A673 (cell line): ENCODE measurements at regions not wholly inside any gene's neighbourhood (a gene's known extent, or its start where the extent isn't known, plus 50 kb on each side); places are given as distances from the start of the nearest gene placed in this dataset.
"Not testable (repeated sequence)": the region's sequence is repeated elsewhere in the genome, so short reads cannot be mapped to it uniquely, and the experiment has no call there.

ENCODE experiments used
- BruUV-seq: library from RNA; stranded (reverse); fragments of 400-500 nt; replicated peaks from 2 replicates; lab custom pipeline; 2021; lab: Mats Ljungman, UMichigan
- CTCF ChIA-PET: fragments of 300-600 bp; sonication (Branson Sonifier 250); formaldehyde crosslinking; loops from one replicate; lab custom pipeline; 2022; ENCODE audit warnings: antibody characterized with exemption; lab: Charles Lee
- POLR2A ChIA-PET: fragments of 300-600 bp; sonication (Branson Sonifier 250); formaldehyde crosslinking; loops from one replicate; lab custom pipeline; 2022; ENCODE audit warnings: antibody characterized with exemption; ENCODE audit not compliant: low non-redundant PET; lab: Charles Lee
- DNase-seq: peaks from one replicate; pipeline ENCODE4 v3.0.0-alpha.2; 2015; ENCODE audit warnings: low spot score
- H3K27ac ChIP-seq: fragments of 200-600 bp; sonication (generic); 2 replicates; pipeline ENCODE4 v1.5.1; 2016; ENCODE audit warnings: mixed run types, low read depth, mild to moderate bottlenecking, mixed read lengths, antibody characterized with exemption, low read length; ENCODE audit not compliant: poor library complexity, severe bottlenecking
- H3K27me3 ChIP-seq: fragments of 200-600 bp; sonication (generic); replicated peaks from 2 replicates; pipeline ENCODE4 v1.6.1; 2017; ENCODE audit warnings: mixed run types, low read depth, mild to moderate bottlenecking, mixed read lengths, antibody characterized with exemption, low read length; ENCODE audit not compliant: insufficient read depth, poor library complexity
- H3K36me3 ChIP-seq: fragments of 200-600 bp; sonication (generic); 2 replicates; pipeline ENCODE4 v1.6.1; 2016; ENCODE audit warnings: mixed run types, mild to moderate bottlenecking, mixed read lengths, antibody characterized with exemption, low read length; ENCODE audit not compliant: insufficient read depth, poor library complexity, severe bottlenecking
- H3K4me1 ChIP-seq: fragments of 200-600 bp; sonication (generic); 2 replicates; pipeline ENCODE4 v1.6.1; 2017; ENCODE audit warnings: mixed run types, mild to moderate bottlenecking, mixed read lengths, antibody characterized with exemption, low read length; ENCODE audit not compliant: insufficient read depth, poor library complexity, severe bottlenecking
- H3K4me3 ChIP-seq: fragments of 200-600 bp; sonication (generic); 2 replicates; pipeline ENCODE4 v1.5.1; 2016; ENCODE audit warnings: low read depth, mixed run types, mild to moderate bottlenecking, mixed read lengths, low read length; ENCODE audit not compliant: poor library complexity, severe bottlenecking
- H3K9me3 ChIP-seq: fragments of 200-600 bp; sonication (generic); 2 replicates; pipeline ENCODE4 v1.6.1; 2016; ENCODE audit warnings: mixed run types, low read depth, mild to moderate bottlenecking, mixed read lengths, antibody characterized with exemption, low read length; ENCODE audit not compliant: poor library complexity, severe bottlenecking
- EZH2 ChIP-seq: fragments of 200-600 bp; sonication (generic); IDR thresholded peaks from 2 replicates; pipeline ENCODE4 v1.6.1; 2017; ENCODE audit warnings: borderline replicate concordance, low read depth, mild to moderate bottlenecking, mixed read lengths, antibody characterized with exemption, low read length; ENCODE audit not compliant: poor library complexity, severe bottlenecking
- intact Hi-C: fragments of 100-400 bp; cut with micrococcal nuclease; formaldehyde crosslinking; loops from one replicate; pipeline ENCODE4 v1.10.0; 2022; ENCODE audit not compliant: unreplicated experiment
- TF ChIP-seq, protein P1 (sequence below): fragments of 300-800, 200-600 bp; sonication (generic); conservative IDR thresholded peaks from 2 replicates; pipeline ENCODE4 v1.5.1; 2017; ENCODE audit warnings: low read depth, mild to moderate bottlenecking, antibody characterized with exemption, low read length, moderate library complexity, mixed read lengths

DNA sequence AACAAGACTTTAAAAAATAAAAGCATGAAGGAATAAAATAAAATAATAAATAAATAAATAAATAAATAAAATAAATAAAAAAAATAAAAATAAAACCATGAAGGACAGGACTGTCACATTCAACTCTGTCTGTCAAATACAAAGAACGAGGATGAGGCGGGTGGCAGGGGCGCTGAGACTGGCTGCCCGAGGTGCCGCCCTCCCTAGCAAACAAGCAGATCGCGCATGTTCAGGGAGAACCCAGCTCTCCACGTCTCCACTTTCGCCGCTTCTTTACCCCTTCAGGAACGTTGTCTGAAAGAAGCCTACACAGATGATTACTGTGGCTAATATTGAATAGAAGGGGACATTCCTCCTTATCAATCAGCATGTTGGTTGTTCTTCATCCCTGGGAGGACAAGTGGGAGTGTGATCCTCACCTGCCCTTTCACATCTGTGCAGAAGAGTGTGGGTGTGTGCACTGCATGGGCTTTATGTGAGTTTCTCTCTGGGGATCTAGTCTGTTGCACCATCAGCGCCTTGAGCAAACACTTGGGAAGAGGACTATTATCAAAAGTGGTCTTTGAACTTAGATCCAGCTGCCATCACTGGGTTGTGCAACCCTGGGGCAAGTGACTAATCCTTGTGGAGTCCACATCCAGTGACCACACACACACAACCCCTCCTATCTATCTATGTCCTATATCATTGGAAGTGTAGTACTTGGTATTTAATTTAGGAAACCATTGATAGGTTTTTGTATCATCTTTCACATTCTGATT lies 399.2 kb downstream of the IRX2 start:
- Histone ChIP-seq H3K27ac (no peak overlapping the region), H3K4me1 (no peaks in the 10 kb centered on the region), H3K4me3 (no peak overlapping the region), H3K9me3 (peaks cover 42% of the 10 kb centered on the region), H3K36me3 (no peaks in the 10 kb centered on the region), H3K27me3 (no peaks in the 10 kb centered on the region)
- TF ChIP-seq EZH2: no peak
- TF ChIP-seq, protein P1, sequence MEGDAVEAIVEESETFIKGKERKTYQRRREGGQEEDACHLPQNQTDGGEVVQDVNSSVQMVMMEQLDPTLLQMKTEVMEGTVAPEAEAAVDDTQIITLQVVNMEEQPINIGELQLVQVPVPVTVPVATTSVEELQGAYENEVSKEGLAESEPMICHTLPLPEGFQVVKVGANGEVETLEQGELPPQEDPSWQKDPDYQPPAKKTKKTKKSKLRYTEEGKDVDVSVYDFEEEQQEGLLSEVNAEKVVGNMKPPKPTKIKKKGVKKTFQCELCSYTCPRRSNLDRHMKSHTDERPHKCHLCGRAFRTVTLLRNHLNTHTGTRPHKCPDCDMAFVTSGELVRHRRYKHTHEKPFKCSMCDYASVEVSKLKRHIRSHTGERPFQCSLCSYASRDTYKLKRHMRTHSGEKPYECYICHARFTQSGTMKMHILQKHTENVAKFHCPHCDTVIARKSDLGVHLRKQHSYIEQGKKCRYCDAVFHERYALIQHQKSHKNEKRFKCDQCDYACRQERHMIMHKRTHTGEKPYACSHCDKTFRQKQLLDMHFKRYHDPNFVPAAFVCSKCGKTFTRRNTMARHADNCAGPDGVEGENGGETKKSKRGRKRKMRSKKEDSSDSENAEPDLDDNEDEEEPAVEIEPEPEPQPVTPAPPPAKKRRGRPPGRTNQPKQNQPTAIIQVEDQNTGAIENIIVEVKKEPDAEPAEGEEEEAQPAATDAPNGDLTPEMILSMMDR: no peak
- ChIA-PET POLR2A (no interaction called here), CTCF (no interaction called here)
- intact Hi-C loops: no loop called here
- no peak for DNase-seq
- BruUV-seq: no TSS peak

DNA sequence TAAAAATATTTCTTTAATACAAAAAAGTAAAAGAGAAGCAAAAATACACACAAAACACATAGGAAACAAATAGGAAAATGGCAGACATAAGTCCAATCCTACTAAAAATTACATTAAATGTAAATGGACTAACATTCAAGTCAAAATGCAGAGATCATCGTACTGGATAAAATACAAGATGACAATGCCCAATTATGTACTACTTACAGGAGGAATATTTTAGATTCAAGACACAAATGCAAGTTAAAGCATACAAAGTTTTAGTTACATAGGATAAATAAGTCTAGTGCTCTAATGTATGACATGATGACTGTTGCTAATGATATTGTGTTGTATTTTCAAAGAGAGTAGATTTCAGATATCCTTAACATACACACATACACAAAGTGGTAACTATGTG lies 401.7 kb downstream of the IRX2 start:
- H3K9me3 ChIP-seq: peaks cover 48% of the 10 kb centered on the region
- POLR2A ChIA-PET, H3K27me3 ChIP-seq, DNase-seq, H3K27ac ChIP-seq, H3K4me3 ChIP-seq, H3K36me3 ChIP-seq, H3K4me1 ChIP-seq, intact Hi-C loops, BruUV-seq, CTCF ChIA-PET: not testable (repeated sequence)

DNA sequence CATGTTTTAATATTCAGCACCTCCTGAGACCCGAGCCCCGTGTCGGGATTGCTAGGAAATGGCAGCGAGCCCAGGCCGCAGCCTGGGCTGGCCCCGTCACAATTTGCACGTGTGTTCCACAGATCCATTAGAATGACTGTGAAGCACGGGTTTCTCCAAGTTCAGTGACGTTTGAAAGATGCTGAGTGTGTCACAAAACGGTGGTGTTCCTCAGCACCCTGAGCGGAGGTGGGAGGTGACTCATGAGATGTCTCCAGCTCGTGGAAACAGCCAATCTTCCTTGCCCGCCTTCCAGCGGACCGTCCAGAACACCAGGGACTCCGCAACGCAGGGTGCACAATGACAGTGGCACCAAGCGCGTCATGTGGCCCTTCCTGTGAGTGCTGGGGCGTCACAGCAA lies 412.8 kb downstream of the IRX2 start:
- ChIA-PET POLR2A (no interaction called here), CTCF (no interaction called here)
- Histone ChIP-seq H3K36me3 (no peaks in the 10 kb centered on the region), H3K27ac (no peak overlapping the region), H3K4me3 (no peak overlapping the region), H3K27me3 (no peaks in the 10 kb centered on the region), H3K4me1 (no peaks in the 10 kb centered on the region), H3K9me3 (peaks cover 27% of the 10 kb centered on the region)
- BruUV-seq: no TSS peak
- no peak for DNase-seq
- no peak for TF ChIP-seq EZH2
- intact Hi-C loops: no loop called here

DNA sequence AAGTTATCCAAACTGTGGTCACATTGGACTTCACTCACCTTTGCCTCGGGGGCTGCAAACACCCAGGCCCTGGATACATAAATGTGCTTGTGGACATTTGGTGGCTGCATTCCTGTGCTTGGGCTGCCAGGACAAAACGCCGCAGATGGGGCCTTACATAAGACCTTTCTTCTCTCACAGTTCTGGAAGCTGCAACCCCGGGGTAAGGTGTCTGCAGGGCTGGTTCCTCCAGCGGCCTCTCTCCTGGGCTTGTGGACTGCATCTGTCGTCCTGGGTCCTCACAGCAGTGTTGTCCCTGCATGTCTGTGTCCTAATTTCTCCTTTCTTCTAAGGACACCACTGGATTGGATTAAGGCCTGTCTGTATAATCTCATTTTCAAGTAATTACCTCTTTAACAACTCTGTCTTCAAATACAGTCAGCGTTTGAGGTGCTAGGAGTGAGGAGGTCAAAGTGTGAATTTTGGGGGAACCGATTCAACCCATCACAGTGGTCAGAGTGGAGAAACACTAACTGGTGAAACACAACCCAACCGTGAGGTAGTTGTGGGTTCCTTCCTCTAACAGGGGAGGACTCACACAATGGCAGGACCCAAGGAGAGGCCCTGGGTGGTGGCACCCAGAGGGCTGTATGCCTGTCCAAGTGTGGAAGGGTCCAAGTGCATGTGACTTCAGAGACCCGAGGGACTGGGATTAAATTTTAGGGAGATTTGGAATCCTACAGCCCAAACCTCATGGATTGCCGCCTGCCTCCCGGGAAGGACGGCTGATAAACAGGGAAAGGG lies 415.6 kb downstream of the IRX2 start:
- POLR2A ChIA-PET: no interaction called here
- Histone ChIP-seq H3K36me3 (no peaks in the 10 kb centered on the region), H3K27me3 (no peaks in the 10 kb centered on the region), H3K27ac (no peak overlapping the region), H3K4me1 (no peaks in the 10 kb centered on the region), H3K4me3 (no peak overlapping the region), H3K9me3 (peaks cover 27% of the 10 kb centered on the region)
- no peak for DNase-seq
- TF ChIP-seq, protein P1: no peak
- no peak for TF ChIP-seq EZH2
- BruUV-seq: no TSS peak
- intact Hi-C loops: no loop called here
- CTCF ChIA-PET: no interaction called here
